GM18868 (cell line): ENCODE measurements at regions not wholly inside any gene's neighbourhood (a gene's known extent, or its start where the extent isn't known, plus 50 kb on each side); places are given as distances from the start of the nearest gene placed in this dataset.

Source experiments
- ATAC-seq: cut with Tn5 transposase; IDR thresholded peaks from one replicate; pipeline ENCODE4 v1.9.1; 2021; ENCODE audit warnings: mild to moderate bottlenecking, moderate library complexity; ENCODE audit not compliant: unreplicated experiment

DNA sequence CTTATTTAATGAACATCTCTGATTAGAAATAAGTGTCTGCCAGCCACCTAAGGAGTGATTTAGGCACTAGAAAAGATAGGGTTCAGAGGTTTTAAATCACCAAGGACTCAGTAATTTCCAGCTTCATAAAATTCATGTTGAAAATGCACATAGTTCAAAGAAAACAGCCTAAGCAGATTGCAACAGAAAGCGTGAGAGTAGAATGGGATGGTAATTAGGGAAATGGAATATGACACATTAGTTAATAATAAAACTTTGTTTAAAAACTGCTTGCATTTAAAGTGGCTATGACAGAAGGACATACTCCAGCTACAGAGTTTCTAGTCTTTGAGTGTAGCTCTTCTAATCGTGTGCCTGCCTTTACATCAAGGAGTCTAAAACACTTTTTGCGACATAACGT lies 490.8 kb downstream of the TLE4 start:
- ATAC-seq: no peak

DNA sequence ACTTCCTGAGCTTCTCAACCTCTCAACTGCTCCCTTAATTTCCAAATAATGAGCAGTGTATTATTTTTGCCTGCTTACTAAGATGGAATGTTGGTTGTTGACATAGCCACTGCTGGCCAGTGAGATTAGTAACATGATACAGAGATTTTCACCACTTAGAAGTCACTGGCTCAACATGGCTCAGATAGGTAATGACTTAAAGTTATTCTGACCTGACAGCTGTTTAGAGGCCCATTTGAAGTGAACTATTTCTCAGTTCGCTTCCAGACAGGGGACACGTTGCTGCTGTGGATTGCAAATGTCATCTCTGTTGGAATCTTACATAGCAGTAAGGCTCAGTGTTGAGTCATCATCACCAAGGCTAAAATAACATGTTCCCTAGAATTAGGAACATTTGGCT lies 490.2 kb downstream of the TLE4 start:
- no peak for ATAC-seq

DNA sequence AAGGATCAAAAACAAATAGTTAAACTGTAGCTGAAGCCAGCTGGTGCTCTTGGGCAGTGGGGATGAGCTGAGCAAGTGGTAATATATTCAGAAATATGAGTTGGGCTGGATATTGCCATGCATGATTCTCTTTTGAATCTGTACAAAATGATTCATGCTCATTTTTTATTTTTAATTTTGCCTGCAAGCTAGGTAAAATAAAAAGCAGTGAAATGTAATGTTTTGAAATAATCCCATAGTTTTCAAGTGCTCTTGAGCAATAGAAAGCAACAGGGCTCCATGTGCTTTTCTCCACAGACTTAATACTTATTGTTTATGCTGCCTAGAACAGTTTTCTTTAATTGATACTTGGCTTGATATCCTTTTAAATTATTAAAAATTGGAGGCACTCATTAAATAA lies 489.3 kb downstream of the TLE4 start:
- ATAC-seq: no peak

DNA sequence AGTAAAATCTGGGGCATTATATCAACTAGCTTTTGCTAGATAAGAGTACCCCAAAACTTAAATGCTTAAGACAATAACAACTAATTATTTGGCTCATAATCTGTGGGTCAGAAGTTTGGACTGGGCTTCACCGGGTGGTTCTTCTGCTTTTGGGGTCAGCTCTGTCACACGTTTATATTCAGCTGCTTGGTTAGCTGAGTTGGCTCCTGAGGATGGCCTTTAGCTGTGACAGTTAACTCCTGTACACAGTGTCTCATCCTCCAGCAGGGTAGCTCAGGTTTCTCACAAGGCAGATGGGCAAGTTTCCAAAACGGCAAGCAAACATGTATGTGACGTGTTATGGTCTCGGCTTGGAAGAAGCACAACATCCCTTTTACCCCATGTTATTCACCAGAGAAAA lies 488.2 kb downstream of the TLE4 start:
- ATAC-seq: no peak

DNA sequence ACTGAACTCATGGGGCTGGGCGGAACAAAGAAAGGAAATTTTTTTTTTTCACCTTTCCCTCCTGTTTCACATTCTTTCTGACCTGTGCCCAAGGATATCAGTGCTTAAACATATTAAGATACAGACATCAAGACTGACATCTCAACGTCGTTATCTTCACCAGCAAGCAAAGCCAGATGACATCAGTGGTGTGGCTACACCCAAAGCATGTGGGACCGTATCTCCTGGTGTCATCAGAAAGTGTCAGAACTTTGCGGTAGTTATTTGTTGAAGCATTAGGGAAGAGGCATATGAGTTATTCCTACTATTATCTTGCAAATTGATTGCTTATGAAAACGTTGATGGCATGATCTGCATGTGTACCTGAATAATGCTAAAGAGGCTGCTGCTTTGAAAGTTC lies 487.4 kb downstream of the TLE4 start:
- no peak for ATAC-seq

DNA sequence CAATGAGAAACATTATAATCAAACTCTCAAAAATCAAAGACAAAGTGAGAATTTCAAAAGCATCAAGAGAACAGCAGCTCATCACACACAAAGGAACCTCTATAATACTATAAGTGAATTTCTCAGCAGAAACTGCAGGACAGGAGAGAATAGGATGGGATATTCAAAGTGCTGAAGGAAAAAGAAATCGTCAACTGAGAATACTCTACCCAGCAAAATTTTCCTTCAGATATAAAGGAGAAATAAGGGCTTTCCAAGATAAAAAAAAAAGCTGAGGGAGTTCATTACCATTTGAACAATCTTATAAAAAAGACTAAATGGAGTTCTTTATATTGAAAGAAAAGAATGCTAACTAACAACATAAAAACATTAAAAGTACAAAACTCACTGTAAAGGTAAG lies 481.1 kb downstream of the TLE4 start:
- ATAC-seq: no peak

DNA sequence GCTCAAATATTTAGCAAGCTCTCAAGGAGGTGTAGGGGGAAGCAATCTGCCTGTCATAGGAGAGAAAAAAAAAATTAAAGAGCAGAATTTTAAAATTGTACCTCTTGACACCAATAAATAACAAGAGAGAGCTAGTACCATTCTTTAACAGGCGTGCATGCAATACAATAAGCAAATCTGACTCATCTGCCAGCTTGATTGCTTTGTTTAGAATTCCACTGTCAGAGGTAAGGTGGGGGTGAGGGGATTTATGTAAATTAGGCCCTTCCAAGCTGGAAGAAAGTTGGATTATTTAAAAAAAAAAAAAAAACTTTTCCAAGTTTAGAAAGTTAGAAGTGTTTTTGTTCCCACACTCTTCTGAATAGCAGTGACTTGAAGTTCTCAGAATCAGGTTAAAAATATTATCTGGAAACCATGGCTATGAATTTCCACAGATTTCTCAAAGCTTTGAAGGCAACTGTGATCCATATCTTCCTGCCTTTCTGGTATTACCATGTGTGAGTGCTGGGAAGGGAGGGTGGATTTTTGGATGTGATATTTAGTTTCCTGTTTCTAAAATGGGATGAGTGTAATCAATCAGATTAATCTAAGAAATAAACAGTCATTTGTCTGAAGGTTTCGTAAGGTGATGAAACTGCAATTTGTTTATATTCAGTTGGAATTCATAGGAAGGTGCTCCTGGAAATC lies 477.5 kb downstream of the TLE4 start:
- ATAC-seq: no peak

DNA sequence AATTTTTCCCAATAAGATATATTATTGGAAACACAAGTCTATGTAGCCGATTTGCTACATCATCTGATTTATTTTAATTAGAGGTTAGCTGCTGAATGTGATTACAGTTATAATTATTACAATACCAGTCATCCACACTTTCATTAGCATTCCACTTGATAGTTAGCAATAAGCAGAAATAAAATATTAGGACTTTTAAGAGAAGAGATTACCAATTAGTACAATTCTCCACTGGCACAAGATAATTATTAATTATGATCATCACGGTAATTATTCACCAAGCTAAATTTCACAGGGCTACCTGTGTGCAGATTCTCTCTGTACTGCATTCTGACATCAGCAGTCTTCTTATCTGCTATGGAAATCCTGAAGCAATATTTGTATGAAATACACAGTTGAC lies 474.7 kb downstream of the TLE4 start:
- no peak for ATAC-seq

DNA sequence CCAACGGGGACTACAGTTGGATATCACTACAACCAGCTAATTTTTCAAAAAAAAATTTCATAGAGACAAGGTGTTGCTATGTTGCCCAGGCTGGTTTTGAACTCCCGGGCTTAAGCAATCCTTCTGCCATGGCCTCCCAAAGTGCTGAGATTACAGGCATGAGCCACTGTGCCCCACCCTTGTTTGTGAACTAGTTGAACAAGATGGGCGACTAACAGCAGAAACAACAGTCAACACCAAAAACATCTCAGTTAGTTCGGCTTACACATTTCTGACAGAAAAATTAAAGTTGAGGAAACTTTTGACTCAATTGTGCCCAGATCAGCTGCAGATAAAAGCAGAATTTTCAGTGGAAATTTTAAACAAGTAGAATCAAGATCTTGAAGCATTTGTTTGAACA lies 470.1 kb downstream of the TLE4 start:
- no peak for ATAC-seq

DNA sequence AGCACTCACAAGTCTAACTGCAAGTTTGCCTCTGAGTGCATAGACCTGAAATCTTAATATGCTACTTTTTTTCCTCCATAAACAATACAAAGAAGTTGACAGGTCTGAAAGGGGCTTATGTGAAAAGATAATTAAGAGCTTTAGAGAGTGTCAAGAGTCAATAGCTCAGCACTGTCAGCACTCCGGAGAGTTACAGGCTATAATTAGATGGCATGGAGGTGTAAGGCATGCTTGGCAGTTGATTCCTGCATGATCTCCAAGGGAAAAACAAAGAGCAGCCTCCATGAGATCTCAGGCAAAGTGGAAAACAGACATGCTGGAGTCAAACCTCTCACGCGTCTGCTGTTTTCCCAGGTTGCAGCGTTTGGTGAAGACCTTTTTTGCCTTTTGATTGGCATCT lies 468.7 kb downstream of the TLE4 start:
- ATAC-seq: no peak

DNA sequence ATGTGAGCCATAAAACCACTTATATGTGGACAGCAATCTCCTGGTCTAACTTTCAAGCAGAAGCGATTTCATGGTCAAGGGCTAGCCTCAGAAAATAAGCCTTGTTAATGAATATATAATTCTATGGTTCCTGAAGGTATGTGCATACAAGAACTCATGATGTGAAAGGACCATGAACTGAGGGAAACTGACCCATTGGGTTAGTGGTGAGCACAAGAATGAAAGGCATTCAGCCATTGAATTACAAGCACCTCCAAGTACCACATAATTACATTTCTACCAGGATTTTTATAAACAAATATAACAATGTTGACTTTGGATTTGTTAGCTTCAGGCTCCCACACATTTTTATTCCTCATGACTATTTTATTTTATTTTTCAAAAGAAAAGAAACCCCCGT lies 459.0 kb downstream of the TLE4 start:
- no peak for ATAC-seq

DNA sequence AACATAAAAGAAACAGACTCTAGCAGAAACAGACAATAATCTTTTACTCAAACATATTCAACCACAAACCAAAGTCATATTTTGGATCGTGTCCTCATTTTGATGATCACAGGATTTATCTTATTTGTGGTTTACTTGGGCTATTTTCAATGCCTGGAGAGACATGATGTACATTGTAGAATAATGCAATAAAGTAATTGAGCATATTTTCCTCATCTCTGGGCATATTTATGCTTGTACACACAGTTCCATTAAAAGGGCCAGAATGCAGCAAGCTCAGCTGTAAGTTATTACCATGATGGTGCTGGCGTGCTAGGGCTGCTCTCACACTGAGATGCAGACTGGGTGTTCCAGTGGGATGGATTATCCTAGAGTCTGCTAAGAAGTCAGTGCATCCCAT lies 456.7 kb downstream of the TLE4 start:
- no peak for ATAC-seq

DNA sequence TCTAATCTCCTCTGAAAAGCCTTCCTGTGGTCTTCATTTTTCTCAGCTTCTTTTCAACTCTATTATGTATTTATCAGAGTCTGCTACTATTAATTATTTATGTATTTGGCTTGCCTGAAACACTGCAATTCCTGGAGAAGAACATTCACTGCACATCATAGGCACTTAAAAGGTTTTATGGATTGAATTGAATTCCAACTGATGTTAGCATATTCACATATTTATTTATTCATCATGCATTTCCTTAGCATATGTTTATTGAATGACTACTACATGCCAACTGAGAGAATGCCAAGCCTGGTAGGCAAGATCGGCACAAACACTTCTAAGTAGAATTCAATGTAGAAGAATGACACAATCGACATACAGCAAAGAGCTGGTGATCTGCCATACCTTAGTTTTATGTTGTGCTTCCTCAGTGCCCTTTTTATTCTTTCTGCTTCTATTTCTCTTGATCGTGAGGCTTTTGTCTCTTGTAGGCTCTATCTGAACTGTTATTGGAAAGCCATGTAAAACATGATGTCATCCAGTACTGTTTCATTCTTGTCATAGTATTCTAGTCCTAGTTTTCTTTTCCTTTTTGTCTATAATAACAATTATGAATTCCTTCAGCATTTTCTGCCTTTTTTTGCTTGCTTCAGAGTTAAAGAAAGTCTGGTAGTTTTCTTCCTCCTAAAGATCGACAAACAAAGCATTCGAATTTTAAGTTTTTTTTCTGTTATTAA lies 454.2 kb downstream of the TLE4 start:
- ATAC-seq: no peak

DNA sequence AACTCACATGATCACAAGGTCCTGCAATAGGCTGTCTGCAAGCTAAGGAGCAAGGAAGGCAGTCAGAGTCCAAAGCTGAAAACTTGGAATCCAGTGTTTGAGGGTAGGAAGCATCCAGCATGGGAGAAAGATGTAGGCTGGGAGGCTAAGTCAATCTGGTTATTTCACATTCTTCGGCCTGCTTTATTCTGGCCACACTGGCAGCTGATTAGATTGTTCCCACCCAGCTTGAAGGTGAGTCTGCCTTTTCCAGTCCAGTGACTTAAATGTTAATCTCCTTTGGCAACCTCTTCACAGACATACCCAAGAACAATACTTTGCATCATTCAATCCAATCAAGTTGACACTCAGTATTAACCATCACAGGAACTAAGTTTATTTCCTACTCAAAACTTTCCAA lies 453.4 kb downstream of the TLE4 start:
- ATAC-seq: no peak

DNA sequence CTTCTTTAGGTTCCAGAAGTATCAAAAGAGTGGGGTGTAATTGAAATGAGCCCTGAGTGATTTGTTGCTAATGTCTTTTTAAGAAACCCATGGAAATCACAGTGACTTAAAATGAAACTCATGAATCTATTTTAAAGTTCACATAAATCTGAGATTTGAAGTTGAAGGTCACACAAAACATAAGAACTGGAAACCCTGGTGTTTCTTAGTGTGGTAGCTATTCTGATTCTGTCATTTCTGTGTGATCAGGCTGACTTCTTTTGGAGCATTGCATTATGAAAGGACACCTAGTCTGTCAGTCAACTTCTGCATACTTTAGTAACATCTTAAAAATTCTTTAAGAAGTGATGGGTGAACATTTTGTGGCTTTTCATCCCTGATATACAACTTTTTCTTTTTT lies 448.8 kb downstream of the TLE4 start:
- peak; percentile 76 for ATAC-seq

DNA sequence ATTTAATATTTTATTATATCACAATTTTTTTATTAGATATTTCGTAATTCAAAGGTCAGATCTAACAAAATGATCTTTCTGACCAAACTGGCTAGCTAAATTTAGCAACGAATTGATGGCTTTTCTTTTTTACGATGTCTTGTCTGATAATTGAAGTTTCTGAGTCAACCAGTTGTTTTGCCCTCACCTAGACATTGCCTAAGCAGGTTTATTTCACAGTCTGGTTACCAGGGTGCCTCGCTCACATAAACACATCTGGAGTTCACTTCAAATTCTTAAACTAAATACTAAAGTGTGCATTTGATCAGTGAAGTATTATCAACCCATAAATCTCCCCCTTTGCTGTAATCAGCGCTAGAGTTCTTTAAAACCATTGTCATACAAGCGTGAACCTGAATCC lies 448.3 kb downstream of the TLE4 start:
- ATAC-seq: peak; percentile 15

DNA sequence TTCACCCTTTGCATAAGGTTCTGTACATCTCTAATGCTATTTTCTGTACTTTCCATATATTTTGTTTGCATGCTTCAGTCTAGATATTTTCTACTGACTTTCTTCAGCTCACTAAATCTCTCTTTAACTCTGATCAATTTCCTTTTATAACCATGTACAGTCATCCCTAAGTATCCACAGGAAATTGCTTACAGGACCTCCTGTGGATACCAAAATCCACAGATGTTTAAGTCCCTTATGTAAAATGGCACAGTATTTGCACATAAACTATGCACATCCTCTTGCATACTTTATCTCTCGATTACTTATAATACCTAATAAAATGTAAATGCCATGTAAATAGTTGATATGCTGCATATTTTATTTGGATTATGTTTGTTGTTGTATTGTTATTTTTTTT lies 442.1 kb downstream of the TLE4 start:
- ATAC-seq: no peak

DNA sequence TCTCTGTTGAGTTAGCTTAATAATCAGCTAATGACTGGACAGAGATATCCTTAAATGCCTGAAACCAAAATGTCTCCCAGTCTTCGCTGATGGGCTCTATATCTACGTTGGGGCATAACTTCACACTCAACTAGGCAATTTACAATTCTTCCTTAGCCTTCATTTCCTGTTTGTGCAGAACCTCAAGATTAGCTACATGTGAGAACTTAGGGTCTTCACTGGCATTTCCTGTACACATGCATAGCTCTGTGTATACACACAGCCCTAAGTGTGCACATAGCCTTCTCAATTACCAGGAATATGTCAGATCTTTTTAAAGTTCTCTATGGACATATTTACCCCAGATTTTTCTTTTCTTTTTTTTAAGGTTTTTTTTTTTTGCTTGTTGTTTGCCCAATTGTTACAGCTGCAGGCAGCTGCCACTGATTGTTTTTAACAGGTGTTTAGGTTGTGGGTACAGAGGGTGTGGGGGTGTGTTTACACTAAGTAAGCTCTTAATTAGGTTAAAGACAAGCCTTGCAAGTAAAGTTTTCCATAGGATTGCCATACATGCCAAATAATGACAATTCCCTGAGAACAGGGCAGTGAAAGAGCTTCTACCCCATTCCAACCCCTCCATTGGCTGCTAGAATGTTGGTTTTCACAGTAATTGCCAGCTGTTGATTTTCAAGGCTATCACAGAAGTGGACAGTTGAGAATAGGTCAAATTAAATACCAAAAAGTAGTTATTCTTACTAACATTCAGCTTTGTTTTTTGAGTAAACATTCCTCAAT lies 441.0 kb downstream of the TLE4 start:
- ATAC-seq: no peak

DNA sequence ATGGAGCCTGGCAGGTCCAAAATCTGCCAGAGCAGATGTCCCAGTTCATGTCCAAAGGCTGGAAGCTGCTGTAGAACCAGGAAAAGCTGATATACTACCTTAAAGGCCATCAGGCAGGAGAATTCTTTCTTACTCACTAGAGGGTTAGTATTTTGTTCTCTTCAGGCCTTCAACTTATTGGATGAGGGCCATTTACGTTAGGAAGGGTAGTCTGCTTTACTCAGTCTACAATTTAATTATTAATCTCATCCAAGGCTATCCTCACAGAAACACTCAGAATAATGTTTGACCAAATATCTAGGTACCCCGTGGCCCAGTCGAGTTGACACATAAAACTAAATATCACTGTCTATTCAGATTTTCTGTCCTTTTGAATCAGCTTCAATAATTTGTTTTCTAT lies 437.4 kb downstream of the TLE4 start:
- ATAC-seq: no peak

DNA sequence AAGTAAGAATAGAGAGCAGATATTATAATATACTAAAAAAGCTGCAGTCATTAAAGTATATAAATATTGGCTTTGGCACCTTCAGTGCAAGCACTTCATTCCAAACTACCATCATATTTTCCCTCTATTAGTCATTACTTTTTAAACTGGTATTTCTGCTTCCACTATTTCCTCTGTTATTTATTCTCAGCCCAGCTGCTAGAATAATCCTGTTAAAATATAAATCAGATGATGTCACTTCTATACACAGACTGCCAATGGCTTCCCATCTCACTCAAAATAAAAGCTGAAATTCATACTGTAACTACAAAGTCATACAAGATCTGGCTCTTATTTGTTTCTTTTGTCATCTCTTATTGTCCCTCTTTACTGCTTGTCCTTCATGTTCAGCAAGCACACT lies 432.9 kb downstream of the TLE4 start:
- ATAC-seq: no peak

DNA sequence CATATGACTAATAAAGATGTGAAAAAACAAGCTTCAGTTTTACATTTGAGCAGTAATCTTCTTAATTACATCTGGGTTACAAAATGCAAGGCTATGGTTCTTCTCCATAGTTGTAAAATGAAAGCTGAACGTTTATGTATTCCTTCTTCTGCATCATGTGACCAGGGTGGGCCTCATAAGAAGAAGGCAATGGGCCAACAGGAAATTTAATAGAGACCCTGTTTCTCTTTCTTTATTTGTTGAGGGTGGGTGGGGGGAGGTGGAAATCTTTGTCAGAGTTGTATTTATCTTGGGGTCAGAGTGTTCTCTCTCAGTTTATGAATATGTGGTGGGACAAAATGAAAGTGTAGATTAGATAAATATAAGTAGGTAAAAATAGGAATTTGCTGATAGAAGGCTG lies 418.8 kb downstream of the TLE4 start:
- ATAC-seq: no peak

DNA sequence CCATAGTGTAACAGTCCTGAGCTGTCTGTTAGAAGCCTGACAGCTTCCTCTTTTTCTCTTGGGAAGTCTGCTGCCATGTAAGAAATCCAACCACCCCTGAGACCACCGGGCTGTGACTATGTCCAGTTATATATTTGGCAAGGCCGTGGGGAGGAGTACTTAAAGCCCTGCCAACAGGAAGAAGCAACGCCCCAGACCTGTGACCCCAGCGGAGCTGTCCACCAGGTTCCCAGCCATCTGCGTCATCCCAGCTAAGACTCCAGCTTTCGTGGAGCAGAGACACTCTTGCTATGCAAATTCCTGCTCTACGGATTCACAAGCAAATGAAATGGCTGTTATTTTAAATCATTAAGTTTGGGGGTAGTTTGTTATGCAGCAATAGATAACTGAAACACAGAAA lies 417.3 kb downstream of the TLE4 start:
- ATAC-seq: no peak
